Panc1 (cell line): ENCODE measurements at regions not wholly inside any gene's neighbourhood (a gene's known extent, or its start where the extent isn't known, plus 50 kb on each side); places are given as distances from the start of the nearest gene placed in this dataset.

ENCODE experiments used
- ATAC-seq: fragments of 200-7000 bp; cut with Tn5 transposase; 2 replicates; pipeline ENCODE4 v1.9.1; 2020; ENCODE audit warnings: mild to moderate bottlenecking, moderate library complexity
- BruUV-seq: library from RNA; stranded (reverse); fragments of 400-500 nt; replicated peaks from 2 replicates; lab custom pipeline; 2021; lab: Mats Ljungman, UMichigan
- CTCF ChIA-PET: fragments of 300-600 bp; sonication (Branson Sonifier 250); formaldehyde crosslinking; loops from one replicate; lab custom pipeline; 2022; ENCODE audit warnings: antibody characterized with exemption; lab: Charles Lee
- POLR2A ChIA-PET: fragments of 300-600 bp; sonication (Branson Sonifier 250); formaldehyde crosslinking; loops from one replicate; lab custom pipeline; 2022; ENCODE audit warnings: antibody characterized with exemption; lab: Charles Lee
- DNase-seq: peaks from one replicate; pipeline ENCODE4 v3.0.0-alpha.2; 2010; ENCODE audit warnings: low read depth, low spot score
- H3K27ac ChIP-seq: 2 replicates; pipeline ENCODE4 v1.5.1; 2011; ENCODE audit warnings: mild to moderate bottlenecking, low read length, inconsistent platforms
- H3K27me3 ChIP-seq: fragments of 200-500 bp; sonication (Bioruptor generic); 2 replicates; pipeline ENCODE4 v1.6.0; 2014; ENCODE audit warnings: low read length, inconsistent platforms; ENCODE audit not compliant: control insufficient read depth, insufficient read depth
- H3K36me3 ChIP-seq: fragments of 200-500 bp; sonication (Bioruptor generic); 2 replicates; pipeline ENCODE4 v1.5.1; 2014; ENCODE audit warnings: inconsistent platforms, mild to moderate bottlenecking, low read length, moderate library complexity; ENCODE audit not compliant: control insufficient read depth, insufficient read depth
- H3K4me1 ChIP-seq: 2 replicates; pipeline ENCODE4 v1.5.1; 2011; ENCODE audit warnings: inconsistent platforms, mild to moderate bottlenecking, low read length, moderate library complexity; ENCODE audit not compliant: control insufficient read depth, insufficient read depth
- H3K4me3 ChIP-seq, 2 experiments: 2 replicates each; pipeline ENCODE4 v1.5.1; 2011 to 2012; ENCODE audit warnings: low read depth in 2 of 2, low read length in 2 of 2, mild to moderate bottlenecking in 2 of 2, inconsistent platforms in 1 of 2, moderate library complexity in 1 of 2
- H3K9me3 ChIP-seq: fragments of 200-500 bp; sonication (Bioruptor generic); 2 replicates; pipeline ENCODE4 v1.5.1; 2014; ENCODE audit warnings: low read depth, mild to moderate bottlenecking, inconsistent platforms, low read length, moderate library complexity; ENCODE audit not compliant: control insufficient read depth, insufficient read depth
- POLR2AphosphoS5 ChIP-seq: IDR thresholded peaks from 2 replicates; pipeline ENCODE4 v1.6.1; 2012; ENCODE audit warnings: mild to moderate bottlenecking, low read depth, low read length, moderate library complexity
- SIN3A ChIP-seq: IDR thresholded peaks from 2 replicates; pipeline ENCODE4 v1.6.1; 2012; ENCODE audit warnings: low read depth, mild to moderate bottlenecking, low read length, moderate library complexity, borderline replicate concordance; ENCODE audit not compliant: insufficient read depth
- TCF7L2 ChIP-seq: IDR thresholded peaks from 2 replicates; pipeline ENCODE4 v1.6.1; 2011; ENCODE audit warnings: mild to moderate bottlenecking, low read depth, low read length, inconsistent platforms
- in situ Hi-C: cut with HindIII; loops from 2 replicates; pipeline ENCODE4 v1.10.0; 2016; ENCODE audit warnings: low sequenced_read_pairs, low pct_unique_long_range_greater_than_20kb
- intact Hi-C: fragments of 100-400 bp; cut with micrococcal nuclease; formaldehyde crosslinking; loops from one replicate; pipeline ENCODE4 v1.10.0; 2022; ENCODE audit not compliant: unreplicated experiment
- TF ChIP-seq, protein P1 (sequence below), 2 experiments: IDR thresholded peaks; 2 replicates each; pipeline ENCODE4 v1.6.1; 2011 to 2012; ENCODE audit warnings: low read depth in 2 of 2, control low read depth in 1 of 2, low read length in 1 of 2, mild to moderate bottlenecking in 1 of 2, moderate library complexity in 1 of 2; ENCODE audit not compliant: insufficient read depth in 1 of 2

DNA sequence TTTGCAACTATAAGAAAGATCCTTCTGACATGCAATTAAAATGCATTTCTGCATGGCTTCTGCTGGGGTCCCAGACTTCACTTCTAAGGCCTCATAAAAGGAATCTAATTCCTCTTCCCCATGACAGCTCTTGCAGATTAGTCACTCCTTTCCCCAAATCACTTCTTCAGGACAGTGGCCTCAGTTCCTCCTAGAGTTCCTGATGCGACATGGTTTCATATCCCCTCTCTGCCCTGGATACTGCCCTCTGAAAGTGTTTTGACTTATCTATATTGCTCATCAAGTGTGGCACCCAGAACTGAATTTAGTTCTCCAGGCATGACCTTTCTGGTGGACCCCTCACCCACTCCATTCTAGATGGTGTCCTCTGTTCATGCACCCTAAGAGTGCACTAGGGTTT lies 238.1 kb downstream of the FOXO1 start:
- Histone ChIP-seq H3K4me1 (no peaks in the 10 kb centered on the region), H3K9me3 (no peaks in the 10 kb centered on the region), H3K27me3 (no peaks in the 10 kb centered on the region), H3K4me3 (no peak overlapping the region), H3K36me3 (no peaks in the 10 kb centered on the region), H3K27ac (no peak overlapping the region)
- no TSS peak for BruUV-seq
- ChIA-PET CTCF (no interaction called here), POLR2A (no interaction called here)
- DNase-seq (no peak), ATAC-seq (no peak)
- TF ChIP-seq, protein P1, sequence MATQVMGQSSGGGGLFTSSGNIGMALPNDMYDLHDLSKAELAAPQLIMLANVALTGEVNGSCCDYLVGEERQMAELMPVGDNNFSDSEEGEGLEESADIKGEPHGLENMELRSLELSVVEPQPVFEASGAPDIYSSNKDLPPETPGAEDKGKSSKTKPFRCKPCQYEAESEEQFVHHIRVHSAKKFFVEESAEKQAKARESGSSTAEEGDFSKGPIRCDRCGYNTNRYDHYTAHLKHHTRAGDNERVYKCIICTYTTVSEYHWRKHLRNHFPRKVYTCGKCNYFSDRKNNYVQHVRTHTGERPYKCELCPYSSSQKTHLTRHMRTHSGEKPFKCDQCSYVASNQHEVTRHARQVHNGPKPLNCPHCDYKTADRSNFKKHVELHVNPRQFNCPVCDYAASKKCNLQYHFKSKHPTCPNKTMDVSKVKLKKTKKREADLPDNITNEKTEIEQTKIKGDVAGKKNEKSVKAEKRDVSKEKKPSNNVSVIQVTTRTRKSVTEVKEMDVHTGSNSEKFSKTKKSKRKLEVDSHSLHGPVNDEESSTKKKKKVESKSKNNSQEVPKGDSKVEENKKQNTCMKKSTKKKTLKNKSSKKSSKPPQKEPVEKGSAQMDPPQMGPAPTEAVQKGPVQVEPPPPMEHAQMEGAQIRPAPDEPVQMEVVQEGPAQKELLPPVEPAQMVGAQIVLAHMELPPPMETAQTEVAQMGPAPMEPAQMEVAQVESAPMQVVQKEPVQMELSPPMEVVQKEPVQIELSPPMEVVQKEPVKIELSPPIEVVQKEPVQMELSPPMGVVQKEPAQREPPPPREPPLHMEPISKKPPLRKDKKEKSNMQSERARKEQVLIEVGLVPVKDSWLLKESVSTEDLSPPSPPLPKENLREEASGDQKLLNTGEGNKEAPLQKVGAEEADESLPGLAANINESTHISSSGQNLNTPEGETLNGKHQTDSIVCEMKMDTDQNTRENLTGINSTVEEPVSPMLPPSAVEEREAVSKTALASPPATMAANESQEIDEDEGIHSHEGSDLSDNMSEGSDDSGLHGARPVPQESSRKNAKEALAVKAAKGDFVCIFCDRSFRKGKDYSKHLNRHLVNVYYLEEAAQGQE (IDR thresholded peaks at IDR 0.05; ENCODE audit: insufficient read depth in 1 of 2, low read depth in 2 of 2, low read length in 1 of 2), result no peak
- no peak for TF ChIP-seq TCF7L2
- in situ Hi-C loops (no loop called here), intact Hi-C loops (no loop called here)

DNA sequence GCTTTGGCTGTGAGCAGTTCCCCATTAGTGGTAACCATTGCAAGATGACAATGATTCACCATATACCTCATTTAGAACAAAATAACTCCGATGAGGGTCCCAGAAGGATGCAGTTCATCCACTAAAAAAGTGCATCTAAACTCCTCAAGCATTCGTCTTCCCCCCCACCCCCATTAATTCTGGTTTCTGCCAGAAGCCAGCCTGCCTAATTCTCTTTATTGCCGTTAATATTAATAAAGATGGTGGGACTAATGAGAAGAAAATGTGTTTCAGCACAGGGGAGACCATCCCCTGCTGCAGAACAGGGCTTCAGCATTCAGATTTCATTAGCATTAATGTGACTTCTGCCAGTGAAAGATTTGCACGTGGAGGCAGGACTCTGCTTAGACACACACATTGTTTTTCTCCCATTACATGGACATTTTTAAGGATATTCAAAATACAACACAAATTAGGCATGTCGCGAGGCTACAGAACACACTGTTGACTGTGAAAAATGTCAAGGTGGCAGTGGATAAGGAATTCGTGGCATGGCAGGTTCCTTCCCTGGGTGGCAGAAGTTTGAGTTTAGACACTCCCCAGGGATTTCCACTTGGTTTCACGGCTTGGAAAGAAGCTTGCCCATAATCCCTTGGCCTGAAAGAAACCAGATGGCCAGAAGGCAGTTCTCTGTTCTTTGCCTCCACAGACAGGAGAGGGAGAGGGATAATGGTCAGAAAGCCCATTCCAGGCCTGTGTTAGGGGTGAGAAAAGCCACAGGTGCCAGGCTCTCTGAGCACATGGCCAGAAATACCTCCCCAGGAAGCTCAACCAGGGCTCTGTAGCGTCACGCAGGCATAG lies 236.5 kb downstream of the FOXO1 start:
- no peak for ATAC-seq
- Histone ChIP-seq H3K4me1 (no peaks in the 10 kb centered on the region), H3K9me3 (no peaks in the 10 kb centered on the region), H3K4me3 (no peak overlapping the region), H3K27me3 (no peaks in the 10 kb centered on the region), H3K27ac (no peak overlapping the region), H3K36me3 (no peaks in the 10 kb centered on the region)
- intact Hi-C loops (no loop called here), in situ Hi-C loops (no loop called here)
- POLR2A ChIA-PET, result no interaction called here
- DNase-seq, result no peak
- CTCF ChIA-PET, result no interaction called here
- TF ChIP-seq SIN3A (no peak), POLR2AphosphoS5 (no peak)
- TF ChIP-seq, protein P1 (IDR thresholded peaks at IDR 0.05; ENCODE audit: insufficient read depth in 1 of 2, low read depth in 2 of 2, low read length in 1 of 2), result no peak
- no TSS peak for BruUV-seq
